Mesenchymal stem cell (in vitro differentiated cells and primary cell): ENCODE measurements at regions not wholly inside any gene's neighbourhood (a gene's known extent, or its start where the extent isn't known, plus 50 kb on each side); places are given as distances from the start of the nearest gene placed in this dataset.

ENCODE experiments used
- DNase-seq: peaks from one replicate; pipeline ENCODE4 v3.0.0-alpha.2; 2013
- H2AFZ ChIP-seq: one replicate; pipeline ENCODE4 v1.6.1; 2013; ENCODE audit warnings: low read depth, mild to moderate bottlenecking, control low read depth, inconsistent platforms, low read length, moderate library complexity
- H2AK5ac ChIP-seq: 2 replicates; pipeline ENCODE4 v1.6.1; 2013; ENCODE audit warnings: low read length, moderate library complexity, mild to moderate bottlenecking, inconsistent platforms; ENCODE audit not compliant: severe bottlenecking
- H2BK120ac ChIP-seq: one replicate; pipeline ENCODE4 v1.6.1; 2013; ENCODE audit warnings: low read depth, mild to moderate bottlenecking, inconsistent platforms, low read length, moderate library complexity
- H2BK12ac ChIP-seq, 2 experiments: one replicate each; pipeline ENCODE4 v1.6.1; 2013; ENCODE audit warnings: inconsistent platforms in 2 of 2, low read length in 2 of 2, mild to moderate bottlenecking in 2 of 2, moderate library complexity in 2 of 2, control low read depth in 1 of 2
- H2BK15ac ChIP-seq: one replicate; pipeline ENCODE4 v1.6.1; 2013; ENCODE audit warnings: mild to moderate bottlenecking, low read depth, inconsistent platforms; ENCODE audit not compliant: poor library complexity, severe bottlenecking
- H2BK5ac ChIP-seq: 2 replicates; pipeline ENCODE4 v1.6.1; 2013; ENCODE audit warnings: low read depth, mild to moderate bottlenecking, low read length, control low read depth, inconsistent platforms; ENCODE audit not compliant: poor library complexity, severe bottlenecking
- H3K14ac ChIP-seq, 2 experiments: one replicate each; pipeline ENCODE4 v1.6.1; 2013; ENCODE audit warnings: inconsistent platforms in 2 of 2, low read length in 2 of 2, control low read depth in 1 of 2, mild to moderate bottlenecking in 1 of 2, moderate library complexity in 1 of 2
- H3K18ac ChIP-seq, 2 experiments: one replicate each; pipeline ENCODE4 v1.6.1; 2013; ENCODE audit warnings: inconsistent platforms in 2 of 2, low read length in 2 of 2, control low read depth in 1 of 2, low read depth in 1 of 2, mild to moderate bottlenecking in 1 of 2
- H3K23ac ChIP-seq, 2 experiments: one replicate each; pipeline ENCODE4 v1.6.1; 2013; ENCODE audit warnings: inconsistent platforms in 2 of 2, low read length in 2 of 2, mild to moderate bottlenecking in 2 of 2, moderate library complexity in 2 of 2, control low read depth in 1 of 2
- H3K27ac ChIP-seq: 2 replicates; pipeline ENCODE4 v1.5.1; 2013; ENCODE audit warnings: mild to moderate bottlenecking, moderate library complexity, low read length, control low read depth, inconsistent platforms; ENCODE audit not compliant: poor library complexity, severe bottlenecking
- H3K27me3 ChIP-seq, 2 experiments: 2 replicates each; pipeline versions ENCODE4 v1.6.1 to v1.7.0; 2013; ENCODE audit warnings: low read length in 2 of 2, mild to moderate bottlenecking in 2 of 2, moderate library complexity in 2 of 2, control low read depth in 1 of 2, inconsistent platforms in 1 of 2; ENCODE audit not compliant: control insufficient read depth in 1 of 2, insufficient read depth in 1 of 2
- H3K36me3 ChIP-seq, 2 experiments: 2 replicates each; pipeline versions ENCODE4 v1.6.1 to v1.7.0; 2013; ENCODE audit warnings: low read length in 2 of 2, control low read depth in 1 of 2, inconsistent platforms in 1 of 2, low read depth in 1 of 2, mild to moderate bottlenecking in 1 of 2; ENCODE audit not compliant: insufficient read depth in 2 of 2, control insufficient read depth in 1 of 2
- H3K4ac ChIP-seq, 2 experiments: one replicate each; pipeline ENCODE4 v1.6.1; 2013; ENCODE audit warnings: inconsistent platforms in 2 of 2, low read length in 2 of 2, mild to moderate bottlenecking in 2 of 2, moderate library complexity in 2 of 2, control low read depth in 1 of 2, low read depth in 1 of 2
- H3K4me1 ChIP-seq: 2 replicates; pipeline ENCODE4 v1.6.1; 2013; ENCODE audit warnings: low read depth, low read length, control low read depth; ENCODE audit not compliant: control insufficient read depth, insufficient read depth
- H3K4me2 ChIP-seq: 2 replicates; pipeline ENCODE4 v1.6.1; 2013; ENCODE audit warnings: low read length, mild to moderate bottlenecking, inconsistent platforms; ENCODE audit not compliant: poor library complexity, severe bottlenecking
- H3K4me3 ChIP-seq, 2 experiments: 2 replicates each; pipeline versions ENCODE4 v1.5.1 to v1.7.0; 2013; ENCODE audit warnings: low read length in 2 of 2, mild to moderate bottlenecking in 2 of 2, control low read depth in 1 of 2, low read depth in 1 of 2; ENCODE audit not compliant: insufficient read depth in 1 of 2
- H3K79me1 ChIP-seq: replicated peaks from 2 replicates; pipeline ENCODE4 v1.6.1; 2013; ENCODE audit warnings: mild to moderate bottlenecking, control low read depth, low read length, inconsistent platforms; ENCODE audit not compliant: poor library complexity, severe bottlenecking
- H3K9ac ChIP-seq: 2 replicates; pipeline ENCODE4 v1.7.0; 2013; ENCODE audit warnings: mild to moderate bottlenecking, low read length, moderate library complexity
- H3K9me3 ChIP-seq: 2 replicates; pipeline ENCODE4 v1.7.0; 2013; ENCODE audit warnings: mild to moderate bottlenecking, low read length; ENCODE audit not compliant: control insufficient read depth
- H4K8ac ChIP-seq: one replicate; pipeline ENCODE4 v1.6.1; 2013; ENCODE audit warnings: inconsistent platforms, mild to moderate bottlenecking, low read length, moderate library complexity
- H4K91ac ChIP-seq: one replicate; pipeline ENCODE4 v1.6.1; 2013; ENCODE audit warnings: mild to moderate bottlenecking, low read length, inconsistent platforms
- WGBS: methylation state at CpG from one replicate; pipeline ENCODE4 v1.1.7; 2013; ENCODE audit warnings: mixed read lengths; 5-methylcytosine and 5-hydroxymethylcytosine counted together

DNA sequence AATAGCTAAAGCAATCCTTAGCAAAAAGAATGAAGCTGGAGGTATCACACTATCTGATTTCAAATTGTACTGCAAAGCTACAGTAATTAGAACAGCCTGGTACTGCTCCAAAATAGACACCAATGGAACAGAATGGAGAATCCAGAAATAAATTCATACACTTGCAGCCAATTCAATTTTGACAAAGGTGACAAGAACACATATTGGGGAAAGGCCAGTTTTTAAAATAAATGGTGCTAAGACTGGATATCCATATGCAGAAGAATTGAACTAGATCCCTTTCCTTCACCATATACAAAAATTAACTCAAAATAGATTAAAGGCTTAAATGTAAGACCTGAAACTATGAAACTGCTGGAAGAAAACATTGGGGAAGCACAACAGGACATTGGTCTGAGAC lies 748.5 kb downstream of the DNAJB9 start:
- no peak overlapping the region for H3K27ac ChIP-seq
- H2BK15ac ChIP-seq: no peak overlapping the region
- H4K8ac ChIP-seq: no peak overlapping the region
- no peaks in the 10 kb centered on the region for H3K27me3 ChIP-seq
- no peak overlapping the region for H3K4ac ChIP-seq
- no peak overlapping the region for H2BK5ac ChIP-seq
- no peak overlapping the region for H2BK12ac ChIP-seq
- no peaks in the 10 kb centered on the region for H3K36me3 ChIP-seq
- no peaks in the 10 kb centered on the region for H3K9me3 ChIP-seq
- no peak for DNase-seq
- no peak overlapping the region for H3K4me3 ChIP-seq
- H3K14ac ChIP-seq: no peak overlapping the region
- H2BK120ac ChIP-seq: no peak overlapping the region
- H3K23ac ChIP-seq: no peak overlapping the region
- H3K4me1 ChIP-seq: no peaks in the 10 kb centered on the region
- H3K4me2 ChIP-seq: no peak overlapping the region
- H4K91ac ChIP-seq: no peak overlapping the region
- H3K79me1 ChIP-seq: no peaks in the 10 kb centered on the region
- no peak overlapping the region for H2AK5ac ChIP-seq
- H3K9ac ChIP-seq: no peak overlapping the region
- no peak overlapping the region for H2AFZ ChIP-seq
- H3K18ac ChIP-seq: no peak overlapping the region

- Histone ChIP-seq H2BK15ac (no peak overlapping the region), H4K91ac (no peak overlapping the region), H4K8ac (no peak overlapping the region), H3K23ac (no peak overlapping the region), H3K4me3 (no peak overlapping the region), H3K9ac (no peak overlapping the region), H2AFZ (no peak overlapping the region), H2AK5ac (no peak overlapping the region), H3K9me3 (no peaks in the 10 kb centered on the region), H3K79me1 (no peaks in the 10 kb centered on the region), H2BK120ac (no peak overlapping the region), H3K27ac (no peak overlapping the region), H3K4me1 (no peaks in the 10 kb centered on the region), H3K27me3 (no peaks in the 10 kb centered on the region), H3K36me3 (no peaks in the 10 kb centered on the region), H2BK12ac (no peak overlapping the region), H3K14ac (no peak overlapping the region), H3K4me2 (no peak overlapping the region), H3K18ac (no peak overlapping the region), H3K4ac (no peak overlapping the region), H2BK5ac (no peak overlapping the region)
- WGBS: 65% methylated on average over 2 of the region's 2 CpGs
- no peak for DNase-seq
Measured at GRCh38 chr7:109322833-109323232, 753.2 kb downstream of the DNAJB9 start.

DNA sequence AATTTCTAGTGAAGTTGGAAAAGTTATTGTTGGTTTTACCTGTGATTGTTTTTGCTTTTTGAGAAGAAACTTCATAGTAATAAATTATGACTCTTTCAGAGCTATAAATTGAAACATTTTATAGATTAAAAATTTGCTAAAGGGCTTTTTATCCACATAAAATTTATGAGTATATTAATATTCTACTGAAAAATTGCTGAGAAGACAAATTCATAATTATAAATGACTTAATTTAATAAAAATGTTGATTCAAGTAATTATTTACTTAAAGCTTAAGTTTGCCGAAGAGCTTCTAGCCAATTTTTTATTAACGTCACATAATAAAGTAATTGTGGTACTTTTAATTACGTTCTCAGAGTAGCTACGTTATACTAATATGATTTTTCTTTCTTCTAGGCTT lies 761.7 kb downstream of the DNAJB9 start:
- no peak overlapping the region for H3K18ac ChIP-seq
- H2AK5ac ChIP-seq: no peak overlapping the region
- H2BK15ac ChIP-seq: no peak overlapping the region
- no peak overlapping the region for H3K4ac ChIP-seq
- no peak overlapping the region for H4K8ac ChIP-seq
- WGBS: no CpG with 5 or more reads among the region's 4 CpGs
- H3K27me3 ChIP-seq: no peaks in the 10 kb centered on the region
- peaks cover 8% of the 10 kb centered on the region for H3K9me3 ChIP-seq
- H3K4me3 ChIP-seq: no peak overlapping the region
- no peak overlapping the region for H2BK5ac ChIP-seq
- DNase-seq: no peak
- no peak overlapping the region for H3K14ac ChIP-seq
- H3K4me2 ChIP-seq: no peak overlapping the region
- no peak overlapping the region for H2AFZ ChIP-seq
- H4K91ac ChIP-seq: no peak overlapping the region
- no peak overlapping the region for H2BK120ac ChIP-seq
- no peak overlapping the region for H3K23ac ChIP-seq
- H3K9ac ChIP-seq: no peak overlapping the region
- no peaks in the 10 kb centered on the region for H3K36me3 ChIP-seq
- H3K79me1 ChIP-seq: no peaks in the 10 kb centered on the region
- H2BK12ac ChIP-seq: no peak overlapping the region
- no peak overlapping the region for H3K27ac ChIP-seq
- no peaks in the 10 kb centered on the region for H3K4me1 ChIP-seq

GRCh38 chr7:109335951-109336350 lies 766.3 kb downstream of the DNAJB9 start:
- Histone ChIP-seq H2BK15ac (no peak overlapping the region), H3K9ac (no peak overlapping the region), H3K9me3 (no peaks in the 10 kb centered on the region), H3K4ac (no peak overlapping the region), H3K4me2 (no peak overlapping the region), H3K18ac (no peak overlapping the region), H3K23ac (no peak overlapping the region), H3K79me1 (no peaks in the 10 kb centered on the region), H3K4me3 (no peak overlapping the region), H3K36me3 (no peaks in the 10 kb centered on the region), H3K14ac (no peak overlapping the region), H2BK120ac (no peak overlapping the region), H2BK5ac (no peak overlapping the region), H4K8ac (no peak overlapping the region), H2BK12ac (no peak overlapping the region), H2AK5ac (no peak overlapping the region), H3K27me3 (no peaks in the 10 kb centered on the region), H3K4me1 (no peaks in the 10 kb centered on the region), H4K91ac (no peak overlapping the region), H3K27ac (no peak overlapping the region), H2AFZ (no peak overlapping the region)
- 95% methylated on average over 3 of the region's 3 CpGs for WGBS
- DNase-seq: no peak
